NOMO-1 (cell line): ENCODE measurements at regions not wholly inside any gene's neighbourhood (a gene's known extent, or its start where the extent isn't known, plus 50 kb on each side); places are given as distances from the start of the nearest gene placed in this dataset.
"Not testable (repeated sequence)": the region's sequence is repeated elsewhere in the genome, so short reads cannot be mapped to it uniquely, and the experiment has no call there.

Experiments
- DNase-seq, 2 experiments: peaks; one replicate each; lab custom pipeline; 2025; ENCODE audit not compliant: unreplicated experiment in 2 of 2; lab: John Stamatoyannopoulos, UW

- DNase-seq, result no peak
These were observed 93.7 kb downstream of the OAT start for GRCh38 chr10:124324856-124325632.

- DNase-seq, result no peak
These were observed 94.3 kb downstream of the OAT start for GRCh38 chr10:124324451-124324850.

DNA sequence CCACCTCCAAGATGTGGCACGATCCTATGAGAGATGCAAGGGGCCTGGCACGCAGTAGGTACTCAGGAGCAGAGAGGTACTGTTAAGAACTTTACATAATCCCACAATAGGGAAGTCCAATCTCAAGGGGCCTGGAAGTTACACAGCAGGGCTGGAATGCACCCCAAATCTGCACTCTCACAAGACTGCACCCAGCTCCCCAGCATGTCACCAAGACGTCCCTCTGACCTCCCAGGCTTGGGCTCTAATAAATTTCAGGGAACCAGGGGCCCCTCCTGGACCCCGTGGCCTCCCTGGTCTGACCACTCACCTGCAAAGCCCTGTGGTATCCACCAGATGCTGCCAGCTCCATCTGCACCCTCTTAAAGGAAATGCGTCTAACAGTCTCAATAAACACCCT lies 94.9 kb downstream of the OAT start:
- DNase-seq, result no peak

GRCh38 chr10:124323111-124323725 lies 95.5 kb downstream of the OAT start:
- no peak for DNase-seq

GRCh38 chr10:124322191-124322980 lies 96.3 kb downstream of the OAT start:
- no peak for DNase-seq

GRCh38 chr10:124321433-124322089 lies 97.2 kb downstream of the OAT start:
- DNase-seq, result no peak

DNA sequence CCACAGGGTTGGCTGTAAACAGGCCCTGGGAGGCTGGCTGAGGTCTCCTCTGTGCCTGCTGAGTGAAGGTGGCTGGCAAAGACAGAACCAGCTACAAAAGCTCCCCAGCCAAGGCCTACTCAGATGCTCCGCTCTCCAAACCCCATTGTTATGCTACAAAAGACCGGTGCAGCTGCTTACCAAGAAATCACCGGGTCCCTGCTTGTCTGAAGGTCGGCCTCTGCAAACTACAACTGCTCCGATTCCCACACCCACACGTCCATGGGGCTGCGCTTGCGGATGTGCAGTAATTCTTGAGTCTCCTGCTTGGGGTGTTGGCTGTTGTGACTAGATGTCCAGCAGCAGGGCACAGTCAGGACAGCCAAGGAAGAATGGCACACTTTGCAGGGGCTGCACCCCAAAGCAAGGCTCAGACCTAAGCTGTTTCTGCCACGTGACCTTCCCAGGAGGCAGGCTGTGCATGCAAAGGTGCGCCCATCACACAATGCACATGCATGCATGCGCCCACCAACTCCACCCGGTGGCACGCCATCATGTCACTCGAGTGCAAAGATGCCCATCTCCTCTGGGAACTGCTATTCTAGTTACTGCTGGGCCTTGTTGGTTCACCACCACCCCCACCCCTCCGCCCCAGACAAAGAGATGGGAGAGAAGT lies 97.8 kb downstream of the OAT start:
- no peak for DNase-seq

DNA sequence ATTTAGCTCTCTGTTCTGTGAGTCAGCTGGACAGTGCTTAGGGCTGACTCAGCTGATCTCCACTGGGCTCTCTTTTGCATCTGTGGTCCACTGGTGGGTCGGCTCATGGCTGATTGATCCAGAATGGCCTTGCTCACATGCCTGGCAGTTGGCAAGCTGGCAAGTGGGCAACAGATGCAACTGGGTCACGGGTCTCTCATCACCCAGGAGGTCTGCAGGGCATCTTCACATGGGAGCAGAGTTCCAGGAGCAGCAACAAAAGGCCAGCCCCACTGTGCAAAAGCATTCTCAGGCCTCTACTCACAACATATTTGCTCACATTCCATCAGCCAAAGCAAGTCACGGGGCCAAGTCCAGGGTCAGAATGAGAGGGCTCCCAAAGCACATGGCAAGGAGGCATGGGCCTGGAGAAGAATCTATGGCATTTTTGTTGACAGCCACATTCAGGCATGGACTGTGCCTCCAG lies 98.8 kb downstream of the OAT start:
- no peak for DNase-seq

DNA sequence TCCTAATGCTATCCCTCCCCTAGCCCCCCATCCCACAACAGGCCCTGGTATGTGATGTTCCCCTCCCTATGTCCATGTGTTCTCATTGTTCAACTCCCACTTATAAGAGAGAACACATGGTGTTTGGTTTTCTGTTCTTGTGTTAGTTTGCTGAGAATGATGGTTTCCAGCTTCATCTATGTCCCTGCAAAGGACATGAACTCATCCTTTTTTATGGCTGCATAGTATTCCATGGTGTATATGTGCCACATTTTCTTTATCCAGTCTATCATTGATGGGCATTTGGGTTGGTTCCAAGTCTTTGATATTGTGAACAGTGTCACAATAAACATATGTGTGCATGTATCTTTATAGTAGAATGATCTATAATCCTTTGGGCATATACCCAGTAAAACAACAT lies 99.2 kb downstream of the OAT start:
- not testable (repeated sequence) for DNase-seq

- no peak for DNase-seq
These were observed 99.9 kb downstream of the OAT start for GRCh38 chr10:124318811-124319210.

GRCh38 chr10:124318076-124318475 lies 100.6 kb downstream of the OAT start:
- DNase-seq, result no peak

- no peak for DNase-seq
These were observed 102.4 kb downstream of the OAT start for GRCh38 chr10:124316326-124316725.

DNA sequence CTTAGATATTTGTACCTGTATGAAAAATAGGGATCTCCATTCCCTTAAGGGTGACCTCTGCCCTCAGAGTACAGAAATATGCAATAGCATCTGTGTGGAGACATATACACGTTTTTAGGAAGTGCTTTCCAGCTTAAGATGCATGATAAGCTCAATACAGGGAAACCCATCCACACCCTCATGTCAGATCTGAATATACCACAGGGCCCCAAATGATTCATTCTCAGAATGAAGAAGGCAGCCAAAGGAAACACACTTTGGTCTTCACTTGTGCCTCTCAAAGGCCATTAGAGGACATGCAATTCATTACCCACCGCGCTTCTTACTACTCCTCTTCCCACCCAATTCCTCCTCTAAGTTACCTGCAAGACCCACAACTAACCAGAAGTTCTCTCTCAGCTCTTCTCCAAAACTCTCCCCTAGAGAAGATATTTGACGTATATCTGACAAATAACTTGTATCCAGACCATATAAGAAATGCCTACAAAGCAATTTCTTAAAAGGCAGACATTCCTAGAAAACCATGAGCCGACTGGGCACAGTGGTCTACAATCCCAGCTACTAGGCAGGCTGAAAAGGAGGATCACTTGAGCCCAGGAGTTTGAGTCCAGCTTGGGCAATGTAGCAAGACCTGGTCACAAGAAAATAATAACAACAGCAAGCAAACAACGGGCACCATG lies 103.0 kb downstream of the OAT start:
- peak in 1 of 2 experiments; percentile 2 for DNase-seq

- no peak for DNase-seq
These were observed 105.3 kb downstream of the OAT start for GRCh38 chr10:124313374-124313773.

GRCh38 chr10:124308811-124309210 lies 109.9 kb downstream of the OAT start:
- DNase-seq, result no peak

DNA sequence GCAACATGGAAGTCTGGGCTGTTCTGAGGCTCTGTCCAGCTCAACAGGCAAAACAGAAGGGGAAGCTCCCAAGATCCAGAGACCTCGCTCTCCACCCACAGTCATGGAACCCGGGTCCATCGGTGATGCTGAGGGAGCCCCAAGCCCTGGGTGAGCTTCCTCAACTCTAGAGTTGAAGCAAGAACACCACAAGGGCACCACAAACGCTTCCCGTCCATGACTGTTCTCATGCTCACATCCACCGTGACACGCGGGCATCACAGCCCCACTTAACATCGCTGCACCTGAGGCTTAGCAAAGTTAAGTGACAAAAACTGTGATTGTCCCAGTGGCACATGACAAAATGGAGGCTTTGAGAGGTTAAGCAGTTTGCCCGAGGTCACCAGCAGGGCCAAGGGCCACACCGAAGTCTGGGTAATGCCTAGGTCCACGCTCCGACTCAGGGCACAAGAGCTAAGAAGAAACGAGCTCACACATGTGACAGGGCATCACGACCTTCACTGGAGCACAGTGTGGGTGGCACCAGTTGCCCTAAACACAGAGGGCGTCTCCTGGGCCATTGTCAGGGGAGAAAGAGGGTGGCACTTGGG lies 110.6 kb downstream of the OAT start:
- no peak for DNase-seq

- no peak for DNase-seq
These were observed 111.1 kb downstream of the OAT start for GRCh38 chr10:124307591-124307990.

DNA sequence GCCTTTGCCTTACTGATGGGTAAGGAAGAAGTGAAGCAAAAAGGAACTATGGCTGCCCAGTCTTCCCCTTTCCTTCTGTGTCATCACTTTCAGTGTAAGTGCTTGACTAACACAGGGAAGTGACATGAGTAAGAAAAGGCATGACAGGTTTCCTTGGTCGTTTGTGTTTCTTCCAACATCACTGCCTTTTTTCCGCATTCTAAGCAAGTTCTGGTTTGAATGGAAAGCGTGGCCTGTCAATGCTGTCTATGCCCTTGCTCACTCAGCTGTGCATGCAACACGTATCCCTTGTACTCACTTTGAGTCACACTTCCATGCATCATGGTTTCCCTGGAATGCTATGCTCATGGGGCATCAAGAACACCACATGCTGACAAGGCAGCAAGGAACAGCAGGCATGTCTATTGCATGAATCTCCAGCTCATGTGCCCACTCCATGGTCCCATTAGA lies 111.8 kb downstream of the OAT start:
- peak; percentile 80 to 90 for DNase-seq

GRCh38 chr10:124306520-124306919 lies 112.2 kb downstream of the OAT start:
- no peak for DNase-seq

DNA sequence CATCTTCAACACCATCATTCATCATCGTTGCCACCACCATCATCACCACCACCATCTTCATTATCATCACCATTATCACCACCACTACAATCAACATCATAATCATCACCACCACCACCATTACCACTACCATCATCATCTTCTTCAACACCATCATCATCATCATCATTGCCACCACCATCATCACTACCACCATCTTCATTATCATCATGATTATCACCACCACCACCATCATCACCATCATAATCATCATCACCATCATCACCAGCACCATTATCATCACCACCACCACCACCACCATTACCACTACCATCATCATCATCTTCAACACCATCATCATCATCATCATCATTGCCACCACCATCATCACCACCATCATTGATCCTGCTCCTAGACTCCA lies 112.7 kb downstream of the OAT start:
- no peak for DNase-seq
